ENCODE measurements at regions not wholly inside any gene's neighbourhood (a gene's known extent, or its start where the extent isn't known, plus 50 kb on each side); places are given as distances from the start of the nearest gene placed in this dataset.

DNA sequence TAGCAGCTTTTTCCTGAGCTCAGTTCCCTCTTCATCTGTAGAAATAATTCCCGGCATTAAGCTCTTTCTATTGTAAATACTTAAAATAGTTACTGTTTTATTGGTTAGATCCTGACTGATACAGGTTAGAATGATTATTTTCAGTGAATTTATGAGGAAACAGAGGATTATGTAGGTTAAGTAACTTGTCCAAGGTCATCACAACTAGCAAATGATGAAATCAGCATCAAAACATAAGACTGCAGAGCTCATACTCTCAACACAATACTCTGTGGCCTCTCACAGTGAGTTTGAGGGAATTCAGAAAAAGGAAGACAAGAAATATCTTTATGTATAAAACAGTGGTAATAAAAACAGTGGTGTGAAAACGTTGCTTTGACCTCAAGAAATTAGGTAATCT is 113.2 kb upstream of the DLX2 start:
- TF ChIP-seq EZH2 (IDR thresholded peaks at IDR 0.05; ENCODE audit: low read depth, low read length, severe bottlenecking) (no peak), CTCF (IDR thresholded peaks at IDR 0.05; ENCODE audit: control extremely low read depth in 1 of 3, insufficient read depth in 1 of 3, low read depth in 1 of 3, low read length in 3 of 3) (no peak), RFX5 (IDR thresholded peaks at IDR 0.05; ENCODE audit: borderline replicate concordance, low read depth, low read length) (no peak), POLR2A (IDR thresholded peaks at IDR 0.05; ENCODE audit: control extremely low read depth in 1 of 2, low read depth in 2 of 2, low read length in 2 of 2) (no peak), CHD2 (IDR thresholded peaks at IDR 0.05; ENCODE audit: low read length) (no peak), ZNF274 (IDR thresholded peaks at IDR 0.05; ENCODE audit: borderline replicate concordance, extremely low read depth, low read length) (no peak)
